ENCODE measurements at regions not wholly inside any gene's neighbourhood (a gene's known extent, or its start where the extent isn't known, plus 50 kb on each side); places are given as distances from the start of the nearest gene placed in this dataset.

DNA sequence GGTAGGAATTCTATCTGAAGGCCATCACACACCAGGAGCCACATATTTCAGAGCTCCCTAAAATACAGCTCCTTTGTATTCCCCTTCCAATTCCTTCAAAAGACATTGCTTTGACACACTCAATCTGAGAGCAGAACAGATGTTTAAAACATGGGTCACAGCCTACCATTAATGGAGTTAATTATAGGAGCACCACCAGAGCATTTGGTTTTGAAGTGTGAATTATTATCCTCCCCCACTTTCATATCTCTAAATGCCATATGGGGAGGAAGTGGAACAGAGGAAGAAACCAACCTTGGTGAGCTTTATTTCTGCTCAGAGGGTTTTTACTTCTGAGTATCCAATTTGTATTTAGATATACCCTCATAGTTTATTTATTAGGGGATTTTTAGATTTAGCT is 50.7 kb upstream of the TNFRSF21 start:
- DNase-seq, result no peak

GRCh38 chr6:47362857-47363461 is 53.3 kb upstream of the TNFRSF21 start:
- DNase-seq, result no peak

DNA sequence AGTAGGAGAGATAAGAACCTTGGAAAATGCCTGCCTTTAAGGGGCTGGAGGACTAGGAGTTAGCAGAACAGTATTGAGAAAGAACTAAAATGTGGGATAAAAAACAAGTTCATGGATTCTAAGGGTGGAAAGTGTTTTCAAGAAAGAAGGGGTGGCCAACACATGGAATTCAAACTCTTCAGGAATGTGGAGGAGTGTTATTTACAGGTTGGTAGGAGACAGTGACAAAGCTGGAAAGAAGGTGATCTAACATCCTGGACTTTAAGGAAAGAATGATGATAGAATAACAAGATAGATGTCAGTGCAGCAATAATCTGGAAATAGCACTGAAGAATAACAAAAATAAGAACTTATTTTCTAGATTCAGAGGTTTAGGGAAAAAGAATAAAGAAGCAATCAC is 54.0 kb upstream of the TNFRSF21 start:
- no peak for DNase-seq

DNA sequence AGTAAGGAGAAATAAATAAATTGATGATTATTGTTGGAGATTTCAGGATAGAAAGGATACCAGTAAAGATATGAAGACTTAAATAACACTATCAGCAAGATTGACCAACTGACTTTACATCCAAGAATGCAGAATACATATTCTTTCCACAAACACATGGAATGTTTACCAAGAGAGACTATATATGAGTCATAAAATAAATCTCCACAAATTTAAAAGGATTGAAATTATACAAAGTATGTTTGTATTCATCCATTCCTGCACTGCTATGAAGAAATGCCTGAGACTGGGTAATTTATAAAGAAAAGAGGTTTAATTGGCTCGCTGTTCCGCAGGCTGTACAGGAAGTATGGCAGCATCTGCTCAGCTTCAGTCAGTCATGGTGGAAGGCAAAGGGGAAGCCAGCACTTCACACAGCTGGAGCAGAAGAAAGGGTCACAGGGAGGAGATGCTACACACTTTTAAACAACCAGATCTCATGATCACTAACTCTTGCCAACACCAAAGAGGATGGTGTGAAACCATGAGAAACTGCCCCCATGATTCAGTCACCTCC is 56.7 kb upstream of the TNFRSF21 start:
- DNase-seq, result no peak

DNA sequence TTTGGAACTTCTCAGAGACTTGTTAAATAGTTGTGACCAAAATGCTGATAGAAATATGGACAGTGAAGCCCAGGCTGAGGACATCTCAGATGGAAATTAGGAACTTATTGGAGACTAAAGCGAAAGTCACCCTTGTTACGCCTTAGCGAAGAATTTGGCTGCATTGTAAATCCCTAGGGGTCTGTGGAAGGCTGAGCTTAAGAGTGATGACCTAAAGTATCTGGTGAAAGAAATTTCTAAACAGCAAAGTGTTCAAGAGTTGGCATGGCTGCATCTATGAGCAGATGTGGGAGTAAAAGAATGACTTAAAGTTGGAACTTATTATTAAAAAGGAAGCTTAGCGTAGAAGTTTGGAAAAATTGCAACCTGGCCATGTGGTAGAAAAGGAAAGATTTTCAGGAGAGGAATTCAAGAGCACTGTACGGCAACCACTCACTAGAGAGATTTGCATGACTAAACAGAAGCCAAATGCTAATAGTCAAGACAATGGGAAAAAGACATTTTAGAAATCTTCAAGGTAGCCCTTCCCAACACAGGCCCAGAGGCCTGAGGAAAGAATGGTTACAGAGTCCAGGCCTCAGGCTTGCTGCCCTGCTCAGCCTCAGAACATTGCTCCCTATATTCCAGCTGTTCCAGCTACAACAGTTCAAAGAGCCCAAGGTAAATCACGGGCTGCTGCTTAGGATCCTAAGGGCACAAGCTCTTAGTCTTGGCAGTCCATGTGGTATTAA is 61.6 kb upstream of the TNFRSF21 start:
- no peak for DNase-seq

GRCh38 chr6:47371870-47372255 is 62.2 kb upstream of the TNFRSF21 start:
- no peak for DNase-seq

DNA sequence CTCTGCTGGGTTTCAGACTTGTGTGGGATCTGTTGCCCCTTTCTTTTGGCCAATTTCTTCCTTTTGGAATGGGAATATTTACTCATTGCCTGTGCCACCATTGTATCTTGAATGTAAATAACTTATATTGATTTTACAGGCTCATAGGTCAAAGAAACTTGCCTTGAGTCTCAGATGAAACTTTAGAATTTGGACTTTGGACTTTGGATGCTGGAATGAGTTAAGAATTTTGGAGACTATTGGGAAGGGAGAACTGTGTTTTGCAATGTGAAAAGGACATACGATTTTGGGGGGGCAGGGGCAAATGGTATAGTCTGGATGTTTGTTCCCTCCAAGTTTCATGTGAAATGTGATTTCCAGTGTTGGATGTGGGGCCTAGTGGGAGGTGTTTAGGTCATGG is 62.6 kb upstream of the TNFRSF21 start:
- DNase-seq, result no peak

DNA sequence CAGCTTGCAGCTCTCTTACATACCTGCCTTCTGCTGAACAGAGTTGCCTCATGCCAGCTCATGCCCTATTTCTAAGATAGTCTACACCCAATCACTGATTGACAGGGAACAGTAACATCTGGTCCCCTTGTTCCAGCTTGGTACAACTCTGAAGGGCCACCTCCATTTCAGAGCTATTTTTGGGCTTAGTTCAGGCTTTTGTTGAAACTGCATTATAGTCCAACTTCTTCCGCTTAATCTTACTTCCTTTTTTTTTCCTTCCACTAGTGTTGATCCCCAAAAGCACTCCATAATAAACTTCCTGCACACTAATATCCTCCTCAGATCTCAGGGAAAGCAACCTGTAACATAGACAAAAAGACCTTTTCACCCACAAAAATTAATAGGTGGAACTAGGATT is 65.7 kb upstream of the TNFRSF21 start:
- DNase-seq, result no peak

DNA sequence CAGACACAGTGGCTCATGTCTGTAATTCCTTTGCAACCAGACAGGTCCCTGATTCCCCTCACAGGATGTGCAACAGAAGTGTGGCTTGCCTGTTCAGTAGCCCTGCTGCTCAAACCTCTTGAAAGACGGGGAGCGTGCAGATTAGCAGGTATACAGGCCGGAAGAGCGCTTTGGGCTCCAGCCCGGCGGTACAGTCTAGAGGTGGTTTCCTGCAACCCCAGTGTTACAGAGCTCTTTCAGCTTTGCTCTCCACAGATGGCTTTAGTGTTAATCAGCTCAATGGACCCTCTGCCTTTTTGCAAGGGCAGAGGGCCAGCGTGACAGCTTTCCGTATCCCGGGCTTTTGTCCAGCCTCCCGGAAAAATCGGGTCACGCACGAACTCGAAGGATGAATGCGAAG is 67.2 kb upstream of the TNFRSF21 start:
- DNase-seq, result no peak

DNA sequence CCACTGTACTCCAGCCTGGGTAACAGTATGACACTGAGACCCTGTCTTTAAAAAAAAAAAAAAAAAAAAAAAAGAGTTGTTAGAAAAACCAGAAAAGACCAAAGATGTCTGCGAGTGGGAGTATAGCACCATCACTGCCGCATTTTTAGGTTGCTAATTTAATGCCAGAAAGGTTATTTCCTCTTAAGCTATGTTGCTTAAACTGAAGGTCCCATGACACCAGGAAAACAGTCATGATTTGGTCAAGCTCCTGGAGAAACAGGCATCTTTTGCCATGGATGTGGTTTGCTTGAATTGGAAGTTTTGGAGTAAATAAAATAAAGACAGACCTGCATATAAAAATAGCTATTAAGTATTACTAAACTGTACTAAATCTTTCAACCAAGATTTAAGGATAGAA is 68.3 kb upstream of the TNFRSF21 start:
- DNase-seq, result no peak

DNA sequence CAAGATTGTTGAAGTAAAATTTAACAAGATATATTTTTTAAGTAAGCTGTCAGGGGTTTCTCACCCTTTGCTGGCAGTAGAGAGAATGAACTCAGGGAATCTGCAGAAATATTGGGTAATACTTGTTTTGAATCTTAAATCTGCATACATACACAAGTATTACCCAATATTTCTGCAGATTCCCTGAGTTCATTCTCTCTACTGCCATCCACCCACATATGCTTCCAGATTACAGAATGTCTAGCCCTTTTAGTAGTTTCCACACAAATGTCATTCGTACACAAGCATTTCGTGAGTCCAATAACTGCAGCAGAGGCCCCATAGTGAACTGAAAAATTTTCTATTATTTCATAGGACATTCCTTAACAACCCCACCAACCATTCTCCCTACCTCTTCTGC is 69.6 kb upstream of the TNFRSF21 start:
- no peak for DNase-seq

GRCh38 chr6:47380251-47380650 is 70.5 kb upstream of the TNFRSF21 start:
- DNase-seq, result no peak

DNA sequence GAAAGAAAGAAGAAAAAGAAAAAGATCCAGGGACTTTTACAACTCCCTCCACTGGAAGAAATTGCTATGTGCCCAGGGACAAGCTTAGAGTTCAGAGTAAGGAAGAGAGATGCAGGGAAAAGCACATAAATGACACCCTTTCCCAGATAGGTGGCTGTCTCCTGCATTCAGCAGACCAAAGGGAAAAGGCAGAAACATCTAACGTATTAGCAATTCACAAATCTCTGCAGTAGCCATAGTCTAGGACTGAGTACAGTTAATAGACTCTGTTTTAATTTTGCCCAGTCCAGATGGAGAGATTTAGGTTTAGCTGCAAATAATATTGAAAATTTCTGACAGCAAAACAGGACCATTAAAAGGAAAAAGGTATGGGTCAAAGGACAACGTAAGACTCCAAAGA is 71.3 kb upstream of the TNFRSF21 start:
- no peak for DNase-seq

GRCh38 chr6:47383360-47383759 is 73.7 kb upstream of the TNFRSF21 start:
- DNase-seq, result no peak

- no peak for DNase-seq
Observed at GRCh38 chr6:47391675-47392074, 82.0 kb upstream of the TNFRSF21 start.

GRCh38 chr6:47392251-47392650 is 82.5 kb upstream of the TNFRSF21 start:
- DNase-seq, result no peak

GRCh38 chr6:47396401-47397069 is 81.1 kb upstream of the CD2AP start:
- DNase-seq, result no peak

DNA sequence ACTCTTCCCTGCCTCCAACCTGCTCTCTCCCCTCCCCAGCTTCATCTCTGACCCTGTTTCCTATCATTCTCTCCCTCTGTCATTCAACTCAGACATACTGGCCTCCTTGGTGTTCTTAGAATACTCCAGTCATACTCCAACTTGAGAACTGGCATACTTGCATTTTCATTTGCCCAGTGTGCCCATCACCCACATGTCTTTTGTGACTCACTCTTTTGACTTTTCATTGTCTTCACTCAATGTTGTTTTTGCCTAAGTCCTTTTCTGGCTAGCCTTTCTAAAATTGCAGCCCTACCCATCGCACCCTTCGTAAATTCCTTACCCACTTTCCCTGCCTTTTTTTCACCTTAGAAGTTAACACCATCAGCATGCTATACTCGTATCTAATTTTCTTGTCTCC is 77.0 kb upstream of the CD2AP start:
- no peak for DNase-seq

- DNase-seq, result no peak
Observed at GRCh38 chr6:47402081-47402480, 75.5 kb upstream of the CD2AP start.

DNA sequence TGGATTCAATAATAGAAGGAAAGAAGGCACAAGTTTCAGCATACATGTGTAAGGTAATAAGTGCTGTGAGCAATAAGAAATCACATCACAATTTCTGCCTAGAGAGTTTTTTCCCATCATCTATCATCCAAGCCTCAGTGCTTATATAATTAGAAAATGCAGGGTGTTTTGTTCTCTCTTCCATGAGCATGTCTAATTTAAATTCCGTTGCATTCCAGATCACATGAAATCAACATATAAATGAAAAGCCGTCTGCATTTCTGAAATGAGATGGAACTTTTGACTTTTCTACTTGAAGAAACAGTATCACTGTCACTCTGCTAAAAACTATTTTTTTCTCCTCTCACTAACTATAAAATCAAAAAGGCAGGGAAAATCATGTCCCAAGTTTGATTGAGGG is 74.5 kb upstream of the CD2AP start:
- DNase-seq, result no peak

DNA sequence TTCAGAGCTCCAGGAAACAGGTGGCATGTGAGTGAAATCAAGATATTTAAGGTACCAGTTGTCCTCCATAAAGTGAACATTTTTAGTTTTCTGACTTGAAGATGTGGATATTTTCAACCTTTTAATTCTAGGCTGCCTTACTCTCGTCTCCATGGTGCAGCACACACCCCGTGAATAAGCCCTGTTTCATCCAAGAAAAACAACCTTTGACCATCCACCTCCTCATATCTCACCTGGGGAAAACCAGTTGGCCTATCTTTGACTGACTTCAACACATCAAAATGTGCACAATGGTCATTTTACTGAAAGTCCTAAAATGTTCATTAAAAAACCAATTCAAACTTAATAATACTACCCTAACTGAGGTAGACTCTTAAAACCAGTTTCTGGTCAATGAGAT is 73.8 kb upstream of the CD2AP start:
- DNase-seq, result no peak

DNA sequence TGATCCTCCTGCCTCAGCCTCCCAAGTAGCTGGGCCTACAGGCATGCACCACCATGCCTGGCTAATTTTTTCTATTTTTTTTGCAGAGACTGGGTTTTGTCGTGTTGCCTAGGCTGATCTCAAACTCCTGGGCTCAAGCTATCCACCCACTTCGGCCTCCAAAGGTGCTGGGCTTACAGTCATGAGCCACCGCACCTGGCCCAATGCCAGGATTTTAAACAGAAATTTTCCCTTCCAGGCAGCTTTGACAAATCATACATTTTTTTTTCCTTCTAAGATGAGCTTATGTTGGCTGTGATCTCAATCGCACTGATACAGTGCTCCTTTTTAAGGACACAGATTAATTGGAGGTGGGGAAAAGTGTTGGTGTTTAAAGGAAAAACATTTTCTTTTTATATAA is 73.2 kb upstream of the CD2AP start:
- no peak for DNase-seq

- no peak for DNase-seq
Observed at GRCh38 chr6:47405273-47405672, 72.3 kb upstream of the CD2AP start.
